Pancreas (tissue), 10 donors: ENCODE measurements at regions not wholly inside any gene's neighbourhood (a gene's known extent, or its start where the extent isn't known, plus 50 kb on each side); places are given as distances from the start of the nearest gene placed in this dataset.

ENCODE experiments used
- ATAC-seq, 4 donors: fragments of 200-7000 bp; cut with Tn5 transposase; one replicate each; pipeline versions ENCODE4 v1.8.0 to v1.9.1; 2020; ENCODE audit warnings: mild to moderate bottlenecking in 4 of 4, moderate library complexity in 4 of 4
- DNase-seq, 6 donors: peaks; one replicate each; pipeline ENCODE4 v3.0.0-alpha.2; 2020
- FAIRE-seq: peaks from 2 replicates; lab custom pipeline; 2012; peaks lifted over from hg19 to GRCh38; lab: Jason Lieb, UNC
- H3K27ac ChIP-seq, 4 donors: fragments of 200-600 bp; sonication (generic); 1 replicate in 3 of 4; 2 replicates in 1 of 4; pipeline versions ENCODE4 v1.5.0 to v1.8.0; 2020
- H3K27me3 ChIP-seq, 4 donors: fragments of 200-600 bp; one replicate each; pipeline ENCODE4 v1.8.0; 2021
- H3K36me3 ChIP-seq, 3 donors: fragments of 200-600 bp; sonication (generic) in 1 of 3; one replicate each; pipeline versions ENCODE4 v1.5.0 to v1.8.0; 2020 to 2021
- H3K4me1 ChIP-seq, 3 donors: fragments of 200-600 bp; one replicate each; pipeline ENCODE4 v1.8.0; 2021
- H3K4me3 ChIP-seq, 4 donors: fragments of 200-600 bp; sonication (generic) in 2 of 4; one replicate each; pipeline versions ENCODE4 v1.5.0 to v1.8.0; 2020 to 2021
- H3K9me3 ChIP-seq, 4 donors: fragments of 200-600 bp; one replicate each; pipeline ENCODE4 v1.8.0; 2021
- CTCF ChIP-seq, 4 donors: fragments of 200-600 bp; sonication (generic) in 3 of 4; IDR thresholded peaks; one replicate each; pipeline versions ENCODE4 v1.5.0 to v1.8.0; 2021; ENCODE audit warnings: antibody characterized with exemption in 4 of 4
- WGBS, 2 donors: extraction: QIAGEN DNeasy Blood & Tissue Kit; methylation state at CpG; one replicate each; pipeline ENCODE4 v1.1.7; 2013; 5-methylcytosine and 5-hydroxymethylcytosine counted together
- intact Hi-C, 3 donors: fragments of 100-400 bp; cut with DNase I; formaldehyde crosslinking; loops; one replicate each; pipeline versions ENCODE4 v1.11.1 to v1.14.2; 2022
- donor health status: healthy with polysubstance abuse.
- donor health status: DM: no; HTN: no; CAD: no; lungs with moderate emphysema.
- donor health status: DM: no; HTN: no; CAD: no.
- donor health status: control.
- donor health status: control.
- donor health status: Bipolar disorder and iron deficiency.
- donor health status: DM: yes; HTN: yes; CAD: no.
- donor health status: DM: no; HTN: no; CAD: no.
- donor health status: DM: no; HTN: no; CAD: no.
- donor health status: DM: yes; HTN: yes; CAD: no.

- H3K9me3 ChIP-seq: no peaks in the 10 kb centered on the region
These were observed 888.8 kb downstream of the LRRTM4 start for GRCh38 chr2:76633276-76633921.

GRCh38 chr2:76625101-76625500 is 897.1 kb downstream of the LRRTM4 start:
- 61% methylated on average over 3 of the region's 3 CpGs for whole genome bisulfite sequencing, 2 donors

More at GRCh38 chr2:76633276-76633921, 888.8 kb downstream of the LRRTM4 start:
- DNase-seq: no peak
- Histone ChIP-seq H3K4me1 (no peaks in the 10 kb centered on the region), H3K4me3 (no peak overlapping the region), H3K36me3 (no peaks in the 10 kb centered on the region), H3K27me3 (no peaks in the 10 kb centered on the region), H3K27ac (no peak overlapping the region)
- intact Hi-C loops: no loop called here
- no peak for TF ChIP-seq CTCF (IDR thresholded peaks at IDR 0.05)
- FAIRE-seq: no peak
- ATAC-seq: no peak
- WGBS, 2 donors: 67 to 78% methylated on average over 3 of the region's 3 CpGs

GRCh38 chr2:76613330-76613729 is 902.6 kb upstream of the GCFC2 start:
- DNase-seq (no peak), FAIRE-seq (no peak), ATAC-seq (no peak)
- H3K36me3 ChIP-seq: no peaks in the 10 kb centered on the region
- no peak for TF ChIP-seq CTCF (IDR thresholded peaks at IDR 0.05)
- no peaks in the 10 kb centered on the region for H3K27me3 ChIP-seq
- H3K27ac ChIP-seq: no peak overlapping the region
- H3K4me3 ChIP-seq: no peak overlapping the region
- intact Hi-C loops: no loop called here
- no peaks in the 10 kb centered on the region for H3K4me1 ChIP-seq
- no peaks in the 10 kb centered on the region for H3K9me3 ChIP-seq

More at GRCh38 chr2:76625101-76625500, 897.1 kb downstream of the LRRTM4 start:
- intact Hi-C loops: no loop called here
- Histone ChIP-seq H3K27me3 (no peaks in the 10 kb centered on the region), H3K27ac (no peak overlapping the region), H3K4me1 (no peaks in the 10 kb centered on the region), H3K4me3 (no peak overlapping the region), H3K9me3 (no peaks in the 10 kb centered on the region), H3K36me3 (no peaks in the 10 kb centered on the region)
- ATAC-seq (no peak), FAIRE-seq (no peak), DNase-seq (no peak)
- no peak for TF ChIP-seq CTCF (IDR thresholded peaks at IDR 0.05)

GRCh38 chr2:76612764-76613163 is 902.0 kb upstream of the GCFC2 start:
- intact Hi-C loops: no loop called here
- no peak for TF ChIP-seq CTCF (IDR thresholded peaks at IDR 0.05)
- H3K4me1 ChIP-seq: no peaks in the 10 kb centered on the region
- no peaks in the 10 kb centered on the region for H3K36me3 ChIP-seq
- H3K27ac ChIP-seq: no peak overlapping the region
- FAIRE-seq (no peak), DNase-seq (no peak), ATAC-seq (no peak)
- H3K27me3 ChIP-seq: no peaks in the 10 kb centered on the region
- WGBS, 2 donors: 53 to 56% methylated on average over 2 of the region's 2 CpGs
- no peaks in the 10 kb centered on the region for H3K9me3 ChIP-seq
- no peak overlapping the region for H3K4me3 ChIP-seq

GRCh38 chr2:76610451-76610850 is 899.7 kb upstream of the GCFC2 start:
- intact Hi-C loops: no loop called here
- WGBS, 2 donors: 65 to 80% methylated on average over 3 of the region's 3 CpGs

More at GRCh38 chr2:76610451-76610850, 899.7 kb upstream of the GCFC2 start:
- TF ChIP-seq CTCF (IDR thresholded peaks at IDR 0.05): no peak
- ATAC-seq (no peak), FAIRE-seq (no peak), DNase-seq (no peak)
- Histone ChIP-seq H3K27me3 (no peaks in the 10 kb centered on the region), H3K4me1 (no peaks in the 10 kb centered on the region), H3K9me3 (no peaks in the 10 kb centered on the region), H3K4me3 (no peak overlapping the region), H3K36me3 (no peaks in the 10 kb centered on the region), H3K27ac (no peak overlapping the region)
